ENCODE measurements at regions not wholly inside any gene's neighbourhood (a gene's known extent, or its start where the extent isn't known, plus 50 kb on each side); places are given as distances from the start of the nearest gene placed in this dataset.

GRCh38 chr11:80163441-80163840 lies 722.6 kb upstream of the TENM4 start:
- Histone ChIP-seq H4K20me1 (no peaks in the 10 kb centered on the region), H3K27ac (no peak overlapping the region), H3K9me3 (replicated peaks in 1 of 11) (no peaks in the 10 kb centered on the region), H3K4me3 (no peak overlapping the region), H3K4me1 (peaks cover 0 to 34% (median 7%) of the 10 kb centered on the region in 10 experiments; a peak in 10 of 20 replicates), H3K27me3 (no peaks in the 10 kb centered on the region), H3K4me2 (no peak overlapping the region), H3K36me3 (no peaks in the 10 kb centered on the region), H3K9ac (no peak overlapping the region)
- no peak for TF ChIP-seq Cebpa-rat (IDR thresholded peaks at IDR 0.05)

GRCh38 chr11:80163011-80163410 lies 722.2 kb upstream of the TENM4 start:
- Histone ChIP-seq H3K4me2 (no peak overlapping the region), H3K9me3 (replicated peaks in 1 of 11) (no peaks in the 10 kb centered on the region), H3K27me3 (no peaks in the 10 kb centered on the region), H3K27ac (no peak overlapping the region), H3K4me3 (no peak overlapping the region), H3K9ac (no peak overlapping the region), H4K20me1 (no peaks in the 10 kb centered on the region), H3K36me3 (no peaks in the 10 kb centered on the region), H3K4me1 (peaks cover 0 to 30% (median 5%) of the 10 kb centered on the region in 10 experiments; a peak in 10 of 20 replicates)
- TF ChIP-seq Cebpa-rat (IDR thresholded peaks at IDR 0.05) = no peak

- no peak overlapping the region for H3K4me2 ChIP-seq
- no peaks in the 10 kb centered on the region for H3K9me3 ChIP-seq (replicated peaks in 1 of 11)
- H3K27me3 ChIP-seq = no peaks in the 10 kb centered on the region
- peak in 1 of 11 experiments; percentile 46; a peak in 1 of 22 replicates for TF ChIP-seq Cebpa-rat (IDR thresholded peaks at IDR 0.05)
- H4K20me1 ChIP-seq = no peaks in the 10 kb centered on the region
- no peak overlapping the region for H3K9ac ChIP-seq
- H3K4me1 ChIP-seq = peaks cover 0 to 24% (median 2%) of the 10 kb centered on the region in 10 experiments; a peak in 10 of 20 replicates
- no peak overlapping the region for H3K4me3 ChIP-seq
- no peaks in the 10 kb centered on the region for H3K36me3 ChIP-seq
- no peak overlapping the region for H3K27ac ChIP-seq
Observed at GRCh38 chr11:80162387-80162786, 721.6 kb upstream of the TENM4 start.

GRCh38 chr11:80157447-80157846 lies 716.6 kb upstream of the TENM4 start:
- no peak overlapping the region for H3K27ac ChIP-seq
- H3K9me3 ChIP-seq (replicated peaks in 1 of 11) = no peaks in the 10 kb centered on the region
- no peaks in the 10 kb centered on the region for H4K20me1 ChIP-seq
- no peaks in the 10 kb centered on the region for H3K36me3 ChIP-seq
- no peak overlapping the region for H3K4me3 ChIP-seq
- no peak overlapping the region for H3K9ac ChIP-seq
- H3K4me1 ChIP-seq = no peaks in the 10 kb centered on the region
- no peak for TF ChIP-seq Cebpa-rat (IDR thresholded peaks at IDR 0.05)
- H3K4me2 ChIP-seq = no peak overlapping the region
- H3K27me3 ChIP-seq = no peaks in the 10 kb centered on the region

GRCh38 chr11:80156062-80156461 lies 715.2 kb upstream of the TENM4 start:
- Histone ChIP-seq H3K9me3 (replicated peaks in 1 of 11) (no peaks in the 10 kb centered on the region), H3K4me1 (no peaks in the 10 kb centered on the region), H3K4me2 (no peak overlapping the region), H3K27me3 (no peaks in the 10 kb centered on the region), H4K20me1 (no peaks in the 10 kb centered on the region), H3K9ac (no peak overlapping the region), H3K27ac (no peak overlapping the region), H3K36me3 (no peaks in the 10 kb centered on the region), H3K4me3 (no peak overlapping the region)
- no peak for TF ChIP-seq Cebpa-rat (IDR thresholded peaks at IDR 0.05)

GRCh38 chr11:80155412-80156017 lies 714.7 kb upstream of the TENM4 start:
- Histone ChIP-seq H3K27me3 (no peaks in the 10 kb centered on the region), H4K20me1 (no peaks in the 10 kb centered on the region), H3K9ac (no peak overlapping the region), H3K27ac (no peak overlapping the region), H3K4me2 (no peak overlapping the region), H3K4me3 (no peak overlapping the region), H3K4me1 (no peaks in the 10 kb centered on the region), H3K9me3 (replicated peaks in 1 of 11) (no peaks in the 10 kb centered on the region), H3K36me3 (no peaks in the 10 kb centered on the region)
- no peak for TF ChIP-seq Cebpa-rat (IDR thresholded peaks at IDR 0.05)

- H3K27me3 ChIP-seq = no peaks in the 10 kb centered on the region
- no peak for TF ChIP-seq Cebpa-rat (IDR thresholded peaks at IDR 0.05)
- H4K20me1 ChIP-seq = no peaks in the 10 kb centered on the region
- H3K4me2 ChIP-seq = no peak overlapping the region
- H3K4me1 ChIP-seq = no peaks in the 10 kb centered on the region
- H3K36me3 ChIP-seq = no peaks in the 10 kb centered on the region
- H3K9me3 ChIP-seq (replicated peaks in 1 of 11) = no peaks in the 10 kb centered on the region
- H3K4me3 ChIP-seq = no peak overlapping the region
- H3K27ac ChIP-seq = no peak overlapping the region
- no peak overlapping the region for H3K9ac ChIP-seq
Observed at GRCh38 chr11:80146232-80146631, 705.4 kb upstream of the TENM4 start.

GRCh38 chr11:80144897-80145594 lies 704.2 kb upstream of the TENM4 start:
- no peaks in the 10 kb centered on the region for H3K4me1 ChIP-seq
- no peaks in the 10 kb centered on the region for H3K27me3 ChIP-seq
- H3K9ac ChIP-seq = no peak overlapping the region
- H3K4me2 ChIP-seq = no peak overlapping the region
- no peaks in the 10 kb centered on the region for H3K36me3 ChIP-seq
- no peak overlapping the region for H3K4me3 ChIP-seq
- no peak for TF ChIP-seq Cebpa-rat (IDR thresholded peaks at IDR 0.05)
- no peaks in the 10 kb centered on the region for H3K9me3 ChIP-seq (replicated peaks in 1 of 11)
- no peak overlapping the region for H3K27ac ChIP-seq
- H4K20me1 ChIP-seq = no peaks in the 10 kb centered on the region

- Histone ChIP-seq H3K36me3 (no peaks in the 10 kb centered on the region), H4K20me1 (no peaks in the 10 kb centered on the region), H3K27ac (no peak overlapping the region), H3K27me3 (no peaks in the 10 kb centered on the region), H3K4me2 (no peak overlapping the region), H3K9ac (no peak overlapping the region), H3K4me1 (no peaks in the 10 kb centered on the region), H3K4me3 (no peak overlapping the region), H3K9me3 (replicated peaks in 1 of 11) (peaks cover 0 to 7% (median 0%) of the 10 kb centered on the region in 11 experiments; a peak in 3 of 22 replicates)
- TF ChIP-seq Cebpa-rat (IDR thresholded peaks at IDR 0.05) = no peak
Observed at GRCh38 chr11:80136991-80137390, 696.2 kb upstream of the TENM4 start.

- Histone ChIP-seq H3K4me1 (no peaks in the 10 kb centered on the region), H3K4me2 (no peak overlapping the region), H4K20me1 (no peaks in the 10 kb centered on the region), H3K9ac (no peak overlapping the region), H3K27ac (no peak overlapping the region), H3K4me3 (no peak overlapping the region), H3K27me3 (no peaks in the 10 kb centered on the region), H3K9me3 (replicated peaks in 1 of 11) (0 out of 22 replicates have a peak, but pooled peaks cover 0 to 3% (median 0%) of the 10 kb centered on the region in 11 experiments), H3K36me3 (no peaks in the 10 kb centered on the region)
- TF ChIP-seq Cebpa-rat (IDR thresholded peaks at IDR 0.05) = no peak
Observed at GRCh38 chr11:80129396-80129795, 688.6 kb upstream of the TENM4 start.

Measured in BLaER1 treated with 17β-estradiol and CSF1 and Interleukin-3, amounts not matched to agents 10 nM and 100 nM (cell line).